A549 (cell line): ENCODE measurements at regions not wholly inside any gene's neighbourhood (a gene's known extent, or its start where the extent isn't known, plus 50 kb on each side); places are given as distances from the start of the nearest gene placed in this dataset.

ENCODE experiments used
- ATAC-seq, 2 experiments: fragments of 200-7000 bp in 1 of 2; fragments of >200 bp in 1 of 2; cut with Nextera tagmentation in 1 of 2; cut with Tn5 transposase in 1 of 2; 3 replicates each; pipeline versions ENCODE4 v1.8.0 to v1.9.1; 2018 to 2020; ENCODE audit warnings: mild to moderate bottlenecking in 1 of 2, moderate library complexity in 1 of 2
- CTCF ChIA-PET: fragments of 300-600 bp; sonication (Branson Sonifier 250); formaldehyde crosslinking; extraction: SDS; loops from one replicate; lab custom pipeline; 2021; ENCODE audit warnings: antibody characterized with exemption, inconsistent platforms; lab: Yijun Ruan, JAX
- POLR2A ChIA-PET: fragments of 350-600 bp; formaldehyde crosslinking; extraction: SDS; loops from one replicate; lab custom pipeline; 2021; ENCODE audit warnings: antibody characterized with exemption, inconsistent platforms; lab: Yijun Ruan, JAX
- DNase-seq, 2 experiments: peaks; one replicate each; pipeline versions ENCODE4 v3.0.0 to v3.0.0-alpha.2; 2011 to 2016; ENCODE audit warnings: low read depth in 1 of 2, low spot score in 1 of 2
- FAIRE-seq: peaks from 2 replicates; lab custom pipeline; 2011; peaks lifted over from hg19 to GRCh38; lab: Jason Lieb, UNC
- H3K27ac ChIP-seq, 2 experiments: fragments of >200 bp; sonication (Bioruptor Twin); formaldehyde crosslinking; 3 replicates each; pipeline ENCODE4 v1.5.1; 2016 to 2017
- H3K4me1 ChIP-seq: fragments of >200 bp; sonication (Bioruptor Twin); formaldehyde crosslinking; 3 replicates; pipeline ENCODE4 v1.6.1; 2016
- H3K4me2 ChIP-seq: fragments of >200 bp; sonication (Bioruptor Twin); formaldehyde crosslinking; 3 replicates; pipeline ENCODE4 v1.6.1; 2016
- H3K4me3 ChIP-seq: fragments of >200 bp; sonication (Bioruptor Twin); formaldehyde crosslinking; 3 replicates; pipeline ENCODE4 v1.5.1; 2016
- H3K9me3 ChIP-seq: fragments of >200 bp; sonication (Bioruptor Twin); formaldehyde crosslinking; 3 replicates; pipeline ENCODE4 v1.6.1; 2016
- BHLHE40 ChIP-seq: IDR thresholded peaks from 2 replicates; pipeline ENCODE4 v1.6.1; 2012; ENCODE audit warnings: low read depth, low read length, inconsistent platforms
- CEBPB ChIP-seq, 2 experiments: fragments of >200 bp in 1 of 2; sonication (Bioruptor Twin) in 1 of 2; formaldehyde crosslinking in 1 of 2; IDR thresholded peaks; 2 replicates each; pipeline ENCODE4 v1.6.1; 2012 to 2016
- CHD2 ChIP-seq: fragments of 150-350 bp; IDR thresholded peaks from 2 replicates; pipeline ENCODE4 v1.6.1; 2014; ENCODE audit warnings: low read length; ENCODE audit not compliant: partially characterized antibody
- CHD4 ChIP-seq: fragments of 200-600 bp; sonication (generic); IDR thresholded peaks from 2 replicates; pipeline ENCODE4 v1.6.1; 2016; ENCODE audit warnings: antibody characterized with exemption, mild to moderate bottlenecking, borderline replicate concordance
- CTCF ChIP-seq: fragments of >200 bp; sonication (Bioruptor Twin); formaldehyde crosslinking; IDR thresholded peaks from 3 replicates; pipeline ENCODE4 v1.5.1; 2016
- E2F6 ChIP-seq: IDR thresholded peaks from 2 replicates; pipeline ENCODE4 v1.6.1; 2012; ENCODE audit warnings: low read depth, borderline replicate concordance
- EP300 ChIP-seq, 2 experiments: fragments of >200 bp; sonication (Bioruptor Twin); formaldehyde crosslinking; IDR thresholded peaks; 2 replicates in 1 of 2; 3 replicates in 1 of 2; pipeline ENCODE4 v1.6.1; 2016 to 2017
- FOSB ChIP-seq: fragments of 250-450 bp; sonication (Bioruptor Pico); IDR thresholded peaks from 2 replicates; pipeline ENCODE4 v1.5.0; 2020; ENCODE audit warnings: mild to moderate bottlenecking, moderate library complexity
- FOSL2 ChIP-seq, 2 experiments: fragments of 450-650 bp in 1 of 2; fragments of >200 bp in 1 of 2; sonication (Bioruptor Twin) in 1 of 2; formaldehyde crosslinking; IDR thresholded peaks; 2 replicates each; pipeline versions ENCODE4 v1.5.0 to v1.6.1; 2016 to 2020; ENCODE audit warnings: mild to moderate bottlenecking in 1 of 2, moderate library complexity in 1 of 2
- GATA3 ChIP-seq: IDR thresholded peaks from 2 replicates; pipeline ENCODE4 v1.6.1; 2012; ENCODE audit warnings: borderline replicate concordance
- HOXB5 ChIP-seq: fragments of 250-450 bp; sonication (Bioruptor Pico); IDR thresholded peaks from 2 replicates; pipeline ENCODE4 v1.5.0; 2020; ENCODE audit warnings: mild to moderate bottlenecking, moderate library complexity
- JUN ChIP-seq, 2 experiments: fragments of >200 bp; sonication (Bioruptor Twin); formaldehyde crosslinking; IDR thresholded peaks; 2 replicates in 1 of 2; 3 replicates in 1 of 2; pipeline ENCODE4 v1.6.1; 2016 to 2017
- JUNB ChIP-seq: fragments of >200 bp; sonication (Bioruptor Twin); formaldehyde crosslinking; IDR thresholded peaks from 2 replicates; pipeline ENCODE4 v1.6.1; 2016
- MAX ChIP-seq: IDR thresholded peaks from 2 replicates; pipeline ENCODE4 v1.6.1; 2012
- NPAS2 ChIP-seq: fragments of 250-450 bp; sonication (Bioruptor Pico); IDR thresholded peaks from 2 replicates; pipeline ENCODE4 v1.8.0; 2022; ENCODE audit warnings: mild to moderate bottlenecking, moderate library complexity, borderline replicate concordance
- PBX3 ChIP-seq: IDR thresholded peaks from 2 replicates; pipeline ENCODE4 v1.6.1; 2012
- RAD21 ChIP-seq, 2 experiments: fragments of >200 bp in 1 of 2; sonication (Bioruptor Twin) in 1 of 2; formaldehyde crosslinking in 1 of 2; IDR thresholded peaks in 1 of 2; conservative IDR thresholded peaks in 1 of 2; 2 replicates in 1 of 2; 3 replicates in 1 of 2; pipeline ENCODE4 v1.6.1; 2012 to 2018; ENCODE audit warnings: inconsistent platforms in 1 of 2
- RFX5 ChIP-seq: fragments of 450-650 bp; IDR thresholded peaks from 2 replicates; pipeline ENCODE4 v1.7.1; 2014; ENCODE audit warnings: antibody characterized with exemption, mild to moderate bottlenecking, moderate library complexity
- USF2 ChIP-seq: fragments of 450-650 bp; IDR thresholded peaks from 2 replicates; pipeline ENCODE4 v1.6.1; 2014; ENCODE audit warnings: antibody characterized with exemption
- WGBS: methylation state at CpG from one replicate; pipeline ENCODE4 v1.1.6; 2017; ENCODE audit errors: missing lambda C conversion rate; 5-methylcytosine and 5-hydroxymethylcytosine counted together

- Histone ChIP-seq H3K9me3 (no peaks in the 10 kb centered on the region), H3K4me1 (peaks cover 19% of the 10 kb centered on the region), H3K4me2 (no peak overlapping the region), H3K27ac (no peak overlapping the region)
- WGBS: 81% methylated on average over 8 of the region's 8 CpGs
- FAIRE-seq (no peak), ATAC-seq (no peak), DNase-seq (no peak)
- TF ChIP-seq MAX (no peak), JUN (IDR thresholded peaks at IDR 0.05) (no peak)
- TF ChIP-seq, all 56 proteins: peak for 0
- no peak overlapping the region for H3K4me3 ChIP-seq
- ChIA-PET POLR2A (no interaction called here), CTCF (no interaction called here)
These were observed 64.0 kb upstream of the SPATA31C2 start for GRCh38 chr9:88202321-88202720.

- Histone ChIP-seq H3K27ac (peak overlapping the region; percentile 71 to 78), H3K4me3 (peak overlapping the region; percentile 18), H3K4me2 (peak overlapping the region; percentile 77), H3K9me3 (no peaks in the 10 kb centered on the region), H3K4me1 (peaks cover 32% of the 10 kb centered on the region)
- no peak for FAIRE-seq
- POLR2A ChIA-PET: no interaction called here
- CTCF ChIA-PET: no interaction called here
- DNase-seq: peak; percentile 17 to 46
- peak; percentile 47 to 62; a peak in 3 of 6 replicates for ATAC-seq
- WGBS: 9% methylated on average over 7 of the region's 7 CpGs
- TF ChIP-seq CEBPB (IDR thresholded peaks at IDR 0.05) (peak in 1 of 2 experiments; percentile 51; a peak in 1 of 4 replicates), BHLHE40 (0 out of 2 replicates have a peak, but pooled peaks have one; percentile 14), NPAS2 (CRISPR knock-in tag) (0 out of 2 replicates have a peak, but pooled peaks have one; percentile 18), CTCF (no peak), E2F6 (peak; percentile 87), MAX (peak; percentile 74), USF2 (peak; percentile 77), CHD4 (no peak)
These were observed 60.1 kb upstream of the SPATA31C2 start for GRCh38 chr9:88198341-88198807.

GRCh38 chr9:88197781-88198340 is 59.6 kb upstream of the SPATA31C2 start:
- FAIRE-seq (peak; percentile 92), ATAC-seq (peak; percentile 78 to 92), DNase-seq (peak; percentile 43 to 76)
- H3K4me1 ChIP-seq: peaks cover 32% of the 10 kb centered on the region
- TF ChIP-seq RFX5 (no peak), JUNB (peak; percentile 26; the same call in 1 of the 2 replicates), MAX (peak; percentile 92), CHD2 (no peak), FOSB (no peak), E2F6 (peak; percentile 81), PBX3 (0 out of 2 replicates have a peak, but pooled peaks have one; percentile 40), RAD21 (conservative IDR thresholded peaks at IDR 0.05 in 1 of 2, IDR thresholded peaks at IDR 0.05 in 1 of 2) (0 out of 5 replicates have a peak, but pooled peaks of 1 of the 2 experiments have one; percentile 15), GATA3 (peak; percentile 86), EP300 (IDR thresholded peaks at IDR 0.05) (peak; percentile 25 to 33; a peak in 2 of 5 replicates), CEBPB (IDR thresholded peaks at IDR 0.05) (peak in 1 of 2 experiments; percentile 62; a peak in 1 of 4 replicates), FOSL2 (IDR thresholded peaks at IDR 0.05) (no peak), FOSL2 (CRISPR knock-in tag; IDR thresholded peaks at IDR 0.05) (peak; percentile 80), HOXB5 (CRISPR knock-in tag) (peak; percentile 58; the same call in 1 of the 2 replicates)
- POLR2A ChIA-PET: no interaction called here
- H3K9me3 ChIP-seq: no peaks in the 10 kb centered on the region
- 10% methylated on average over 4 of the region's 4 CpGs for WGBS
- peak overlapping the region; percentile 71 to 78 for H3K27ac ChIP-seq
- CTCF ChIA-PET: no interaction called here
- peak overlapping the region; percentile 77 for H3K4me2 ChIP-seq
- peak overlapping the region; percentile 18; the same call in 2 of the 3 replicates for H3K4me3 ChIP-seq
